PC-3 (cell line): ENCODE measurements at regions not wholly inside any gene's neighbourhood (a gene's known extent, or its start where the extent isn't known, plus 50 kb on each side); places are given as distances from the start of the nearest gene placed in this dataset.

Experiments
- EZH2 ChIP-seq: fragments of 300-600 bp; sonication (generic); IDR thresholded peaks from one replicate; pipeline ENCODE4 v1.6.1; 2017; ENCODE audit warnings: antibody characterized with exemption, mild to moderate bottlenecking, low read length; ENCODE audit not compliant: unreplicated experiment
- EZH2phosphoT487 ChIP-seq: fragments of 300-600 bp; sonication (generic); IDR thresholded peaks from 2 replicates; pipeline ENCODE4 v1.6.1; 2018; ENCODE audit warnings: mild to moderate bottlenecking, antibody characterized with exemption, low read length, borderline replicate concordance
- TF ChIP-seq, protein P1 (sequence below): fragments of 300-600 bp; sonication (generic); conservative IDR thresholded peaks from 2 replicates; pipeline ENCODE4 v1.5.1; 2017; ENCODE audit warnings: antibody characterized with exemption, low read depth, mild to moderate bottlenecking, low read length

- TF ChIP-seq, protein P1, sequence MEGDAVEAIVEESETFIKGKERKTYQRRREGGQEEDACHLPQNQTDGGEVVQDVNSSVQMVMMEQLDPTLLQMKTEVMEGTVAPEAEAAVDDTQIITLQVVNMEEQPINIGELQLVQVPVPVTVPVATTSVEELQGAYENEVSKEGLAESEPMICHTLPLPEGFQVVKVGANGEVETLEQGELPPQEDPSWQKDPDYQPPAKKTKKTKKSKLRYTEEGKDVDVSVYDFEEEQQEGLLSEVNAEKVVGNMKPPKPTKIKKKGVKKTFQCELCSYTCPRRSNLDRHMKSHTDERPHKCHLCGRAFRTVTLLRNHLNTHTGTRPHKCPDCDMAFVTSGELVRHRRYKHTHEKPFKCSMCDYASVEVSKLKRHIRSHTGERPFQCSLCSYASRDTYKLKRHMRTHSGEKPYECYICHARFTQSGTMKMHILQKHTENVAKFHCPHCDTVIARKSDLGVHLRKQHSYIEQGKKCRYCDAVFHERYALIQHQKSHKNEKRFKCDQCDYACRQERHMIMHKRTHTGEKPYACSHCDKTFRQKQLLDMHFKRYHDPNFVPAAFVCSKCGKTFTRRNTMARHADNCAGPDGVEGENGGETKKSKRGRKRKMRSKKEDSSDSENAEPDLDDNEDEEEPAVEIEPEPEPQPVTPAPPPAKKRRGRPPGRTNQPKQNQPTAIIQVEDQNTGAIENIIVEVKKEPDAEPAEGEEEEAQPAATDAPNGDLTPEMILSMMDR = no peak
- no peak for TF ChIP-seq EZH2phosphoT487
- no peak for TF ChIP-seq EZH2
These were observed 231.1 kb upstream of the RUNX1 start for GRCh38 chr21:35280231-35280630.
